Neural progenitor cell (in vitro differentiated cells): ENCODE measurements at regions not wholly inside any gene's neighbourhood (a gene's known extent, or its start where the extent isn't known, plus 50 kb on each side); places are given as distances from the start of the nearest gene placed in this dataset.

Experiments used
- CTCF ChIP-seq: fragments of 200-600 bp; sonication (generic); IDR thresholded peaks from 2 replicates; pipeline ENCODE4 v1.5.1; 2017; ENCODE audit warnings: antibody characterized with exemption, mild to moderate bottlenecking
- EZH2phosphoT487 ChIP-seq: fragments of 200-600 bp; sonication (generic); IDR thresholded peaks from 2 replicates; pipeline ENCODE4 v1.6.1; 2017; ENCODE audit warnings: antibody characterized with exemption

- TF ChIP-seq CTCF (no peak), EZH2phosphoT487 (no peak)
Measured at GRCh38 chr2:44843641-44844310, 97.7 kb upstream of the SIX3 start.
